CD4-positive, alpha-beta T cell treated with Interferon gamma for 1 hour (primary cell): ENCODE measurements at regions not wholly inside any gene's neighbourhood (a gene's known extent, or its start where the extent isn't known, plus 50 kb on each side); places are given as distances from the start of the nearest gene placed in this dataset.

Source experiments
- DNase-seq: peaks from one replicate; pipeline ENCODE4 v3.0.0-alpha.2; 2020

DNA sequence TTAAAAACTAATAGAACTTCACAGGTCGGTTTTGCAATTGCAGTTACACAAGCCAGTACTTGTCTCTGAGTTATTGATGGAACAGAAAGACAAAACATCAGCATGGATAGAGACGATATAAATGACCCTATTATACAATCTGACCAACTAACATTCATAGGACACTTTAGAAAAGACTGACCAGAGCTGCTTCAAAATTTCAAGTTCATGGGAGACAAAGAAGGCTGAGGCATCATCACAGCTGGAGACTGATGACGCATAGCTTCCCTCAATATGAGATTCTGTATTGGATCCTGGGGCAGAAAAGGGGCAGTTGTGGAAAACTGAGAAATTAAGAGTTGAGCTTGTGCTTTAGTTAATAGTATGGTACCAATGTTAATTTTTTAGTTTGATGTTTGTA is 174.0 kb downstream of the THBS2 start:
- DNase-seq: no peak

DNA sequence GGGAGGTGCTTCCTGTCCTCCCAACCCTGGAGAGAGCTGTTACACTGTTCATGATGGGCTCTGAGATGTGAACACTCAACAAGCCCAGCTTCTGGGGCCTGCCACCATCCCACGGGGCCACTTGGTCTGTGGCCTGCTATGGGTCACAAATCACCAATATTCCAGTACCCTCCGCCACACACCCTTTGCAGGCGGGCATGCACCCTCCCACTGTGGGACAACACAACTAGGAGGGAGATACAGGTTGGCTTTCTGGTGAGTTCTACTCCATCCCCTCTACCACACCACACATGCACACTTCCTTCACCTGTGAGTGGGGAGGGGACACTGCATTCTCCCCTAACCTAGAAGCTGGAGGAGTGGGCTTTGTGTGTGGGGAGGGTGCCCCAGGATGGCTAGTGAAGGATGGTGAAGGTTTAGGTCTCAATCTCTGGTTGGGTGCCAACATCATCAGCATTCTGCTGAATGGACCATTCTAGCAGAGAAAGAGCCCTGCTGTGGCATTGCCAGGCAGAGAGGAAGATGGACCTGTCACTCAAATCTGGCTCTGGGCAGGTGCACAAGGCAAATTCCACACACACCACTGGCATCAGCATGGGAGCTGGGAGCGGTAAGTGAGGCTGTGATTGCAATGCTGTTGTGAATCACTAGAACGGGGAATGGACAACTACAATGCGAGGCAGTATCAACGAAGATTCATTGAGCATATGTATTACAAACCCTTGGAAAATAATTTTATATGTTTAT is 175.1 kb downstream of the THBS2 start:
- no peak for DNase-seq

DNA sequence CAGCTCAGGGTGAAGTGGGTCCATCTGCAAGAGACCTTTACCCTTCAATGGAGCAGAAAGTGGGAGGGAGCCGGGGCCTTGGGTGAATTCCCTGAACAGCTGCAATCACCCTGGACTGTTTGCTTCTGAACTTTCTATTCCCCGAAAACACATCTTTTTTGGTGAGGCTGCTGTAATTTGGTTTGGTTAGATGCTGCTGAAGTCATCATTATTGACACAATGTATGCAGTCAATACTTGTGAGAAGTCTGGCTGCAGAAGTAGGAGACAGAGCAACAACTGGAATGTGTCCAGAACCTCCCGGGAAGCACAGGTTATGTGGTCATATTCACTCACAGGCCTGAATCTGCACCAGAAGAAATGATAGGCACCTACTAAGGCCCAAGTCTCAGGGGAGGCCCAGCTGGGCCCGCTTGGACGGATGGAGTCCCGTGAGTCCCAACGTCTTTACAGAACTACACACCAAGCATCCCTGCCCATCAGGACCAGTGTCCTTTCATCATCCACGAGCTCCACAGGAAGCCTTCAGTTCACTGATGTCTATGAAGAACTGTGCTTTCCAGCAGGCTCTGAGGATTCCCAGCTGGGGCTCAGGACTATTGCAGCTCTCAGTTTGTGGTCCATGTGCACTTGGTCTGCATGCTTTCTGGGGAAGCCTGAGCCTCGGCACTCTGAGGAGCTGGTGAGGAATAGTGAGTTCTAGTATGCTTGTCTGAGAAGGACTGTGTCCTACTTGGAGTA is 177.6 kb downstream of the THBS2 start:
- no peak for DNase-seq

DNA sequence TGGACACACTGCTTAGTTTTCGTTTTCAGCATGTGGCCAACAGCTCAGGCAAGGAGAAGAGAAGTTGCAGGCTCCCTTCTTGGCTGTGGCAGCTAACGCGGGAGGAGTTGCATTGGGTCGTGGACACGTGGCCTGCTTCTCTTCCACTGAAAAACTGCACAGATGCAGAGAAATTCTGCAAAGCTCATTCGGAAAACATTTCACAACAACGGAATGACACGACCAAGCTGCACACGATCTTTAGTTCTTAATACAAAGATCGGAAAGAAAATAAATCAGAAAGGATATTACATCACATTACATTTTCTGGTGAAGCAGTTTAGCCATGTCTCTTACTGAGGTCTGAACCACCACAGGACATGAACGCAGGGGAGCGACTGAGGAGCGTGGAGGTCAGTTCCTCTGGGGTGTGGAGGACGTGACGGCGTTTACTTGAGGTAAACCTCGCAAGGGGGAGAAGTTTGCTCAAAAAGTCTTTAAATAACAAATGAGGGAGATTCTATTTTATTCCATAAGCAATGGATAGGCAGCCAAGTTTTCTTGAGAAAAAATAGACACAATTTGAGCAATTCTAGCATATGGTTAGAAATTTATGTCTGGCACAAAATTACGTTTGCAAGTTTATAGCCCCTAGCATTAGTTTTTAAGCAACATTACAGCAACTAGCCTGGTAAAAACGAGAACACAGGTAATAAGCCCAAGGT is 178.3 kb downstream of the THBS2 start:
- no peak for DNase-seq

DNA sequence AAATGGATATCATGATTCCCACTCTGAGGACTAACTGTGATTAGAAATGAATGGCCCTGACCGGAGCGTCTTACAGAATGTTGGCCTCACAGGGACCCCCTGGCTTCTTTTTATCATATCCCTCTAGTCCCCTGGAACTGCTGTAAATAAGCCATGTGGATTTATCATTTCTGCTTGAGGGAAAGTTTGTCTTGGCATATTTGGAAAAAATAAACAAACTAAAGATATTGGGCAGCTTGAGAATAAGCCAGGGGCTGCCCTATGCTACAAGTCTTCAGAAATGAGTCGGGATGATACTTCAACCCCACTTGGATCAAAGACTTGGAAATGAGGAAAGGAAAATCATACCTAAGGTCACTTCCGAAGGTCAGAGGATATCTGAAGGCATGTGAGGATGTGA is 179.1 kb downstream of the THBS2 start:
- no peak for DNase-seq

DNA sequence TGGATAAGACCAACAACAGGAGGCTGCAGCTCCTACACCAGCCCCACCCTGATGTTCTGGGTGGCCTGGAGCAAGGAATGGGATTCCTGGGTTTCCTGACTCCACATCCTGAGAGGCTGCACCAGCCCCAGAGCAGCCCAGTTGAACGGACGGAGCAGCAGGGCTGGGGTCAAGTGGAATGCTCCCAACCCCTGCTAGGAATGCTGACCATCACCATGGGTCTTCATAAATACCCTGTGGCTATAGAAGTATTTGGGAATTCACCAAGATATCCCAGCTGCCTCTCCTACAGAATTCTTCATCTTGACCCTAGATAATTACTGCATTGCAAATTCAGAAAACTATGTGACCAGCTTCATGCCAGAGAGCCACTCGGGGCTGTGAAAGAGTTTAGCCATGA is 180.3 kb downstream of the THBS2 start:
- no peak for DNase-seq

DNA sequence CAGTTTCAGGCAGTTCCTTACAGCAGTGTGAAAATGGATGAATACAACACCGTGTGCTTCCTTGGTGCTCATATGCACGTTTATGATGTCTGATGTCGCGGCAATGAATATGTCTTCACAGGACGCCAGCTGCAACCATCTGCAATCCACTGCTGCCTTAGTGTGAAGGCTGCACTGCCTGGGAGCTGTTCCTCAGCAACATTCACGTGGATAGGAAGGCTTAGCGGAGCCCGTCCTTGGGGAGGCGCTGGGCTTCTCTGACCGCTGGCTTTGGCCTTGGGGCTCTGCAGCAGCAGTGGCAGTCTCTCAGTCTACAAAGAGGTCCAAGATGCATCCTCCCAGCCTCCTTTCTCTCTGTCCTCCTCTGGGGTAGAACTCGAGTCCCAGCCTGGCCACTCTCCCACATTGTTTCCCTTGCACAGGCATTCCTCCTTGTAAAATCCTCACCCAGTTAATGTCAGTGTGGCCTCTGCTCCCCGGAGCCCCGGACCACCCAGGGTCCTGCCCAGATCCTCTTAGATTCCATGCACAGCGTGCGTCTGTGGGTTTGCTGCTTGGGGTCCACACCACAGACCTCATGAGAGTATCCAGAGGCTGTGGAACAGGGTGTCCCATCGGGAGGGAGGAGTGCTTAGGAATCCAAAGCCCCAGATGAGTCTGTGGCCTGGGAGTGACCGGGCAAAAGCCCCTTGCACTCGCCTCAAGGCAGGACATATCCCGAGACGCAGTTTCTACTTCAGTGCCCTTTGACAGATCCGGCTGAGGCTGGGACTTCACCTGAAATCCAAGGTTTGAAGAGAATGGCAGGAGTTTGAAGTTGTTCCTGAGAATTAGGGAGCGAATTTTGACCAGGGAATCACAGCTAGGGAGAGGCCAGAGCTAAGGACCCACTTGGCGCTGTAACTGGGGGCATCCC is 181.3 kb downstream of the THBS2 start:
- no peak for DNase-seq

DNA sequence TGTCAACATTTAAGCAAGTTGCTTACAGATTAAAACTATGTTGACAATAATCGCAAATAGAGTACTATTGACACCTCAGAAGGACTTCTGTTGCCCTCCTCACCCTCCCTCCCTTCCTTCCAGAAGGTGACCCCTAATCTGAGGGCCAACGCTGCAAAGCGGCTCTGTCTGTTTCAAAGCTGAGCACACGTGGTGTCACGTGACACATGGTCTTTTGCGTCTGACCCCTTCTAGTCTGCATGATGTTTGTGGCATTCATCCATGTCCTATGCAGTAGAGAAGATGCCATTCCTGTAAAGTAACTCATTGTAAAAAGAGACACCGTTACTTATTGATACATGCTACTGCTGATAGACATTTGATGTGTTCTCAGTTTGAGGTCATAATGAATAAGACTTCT is 182.3 kb downstream of the THBS2 start:
- no peak for DNase-seq

DNA sequence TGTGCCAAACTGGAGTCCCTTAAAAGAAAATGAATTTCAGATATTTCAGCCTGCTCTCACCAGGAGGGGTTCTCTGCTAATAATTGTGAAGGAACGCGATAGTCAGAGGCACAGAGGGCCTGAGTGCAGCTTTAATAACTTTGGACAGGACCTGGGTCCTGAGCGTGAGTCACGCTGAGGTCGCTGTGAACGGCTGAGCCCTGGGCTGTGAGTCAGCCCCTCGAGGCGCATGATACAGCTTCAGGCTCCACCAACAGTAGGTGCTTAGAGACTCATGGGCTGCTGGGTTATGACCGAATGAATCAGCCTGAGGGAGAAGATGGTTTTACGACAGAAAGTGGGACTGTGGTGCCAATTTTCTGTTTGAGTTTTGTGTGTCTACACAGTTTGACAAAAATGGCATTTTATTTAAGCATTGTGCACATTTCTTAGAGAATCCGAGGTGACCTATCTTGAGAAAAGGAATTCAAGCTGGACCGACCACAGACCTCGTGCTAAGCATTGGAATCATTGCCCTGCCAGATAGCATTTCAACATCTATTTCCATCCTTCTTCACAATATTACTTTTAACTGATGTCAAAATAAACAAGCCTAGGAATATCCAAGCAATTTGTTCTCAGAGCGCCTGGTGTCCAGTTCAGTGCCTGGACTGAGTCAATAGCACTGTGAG is 183.0 kb downstream of the THBS2 start:
- no peak for DNase-seq

DNA sequence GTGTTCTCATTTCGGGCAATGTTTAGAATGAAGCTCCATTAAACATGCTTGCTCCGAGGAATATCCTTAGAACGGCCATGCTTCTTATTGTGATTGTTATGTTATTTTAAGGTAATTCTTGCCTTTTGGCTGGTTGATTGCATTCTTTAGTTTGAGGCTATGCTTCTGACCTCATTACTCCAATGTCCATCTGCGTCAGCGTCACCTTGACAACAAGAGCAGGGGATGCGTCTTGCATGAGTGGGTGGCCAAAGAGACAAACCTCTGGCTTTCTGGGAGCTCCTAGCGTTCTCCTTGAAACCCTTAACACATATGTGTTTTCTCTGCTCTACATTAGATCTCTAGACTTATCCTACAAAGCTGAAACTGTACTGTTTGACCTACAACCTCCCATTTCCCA is 184.3 kb downstream of the THBS2 start:
- DNase-seq: no peak

DNA sequence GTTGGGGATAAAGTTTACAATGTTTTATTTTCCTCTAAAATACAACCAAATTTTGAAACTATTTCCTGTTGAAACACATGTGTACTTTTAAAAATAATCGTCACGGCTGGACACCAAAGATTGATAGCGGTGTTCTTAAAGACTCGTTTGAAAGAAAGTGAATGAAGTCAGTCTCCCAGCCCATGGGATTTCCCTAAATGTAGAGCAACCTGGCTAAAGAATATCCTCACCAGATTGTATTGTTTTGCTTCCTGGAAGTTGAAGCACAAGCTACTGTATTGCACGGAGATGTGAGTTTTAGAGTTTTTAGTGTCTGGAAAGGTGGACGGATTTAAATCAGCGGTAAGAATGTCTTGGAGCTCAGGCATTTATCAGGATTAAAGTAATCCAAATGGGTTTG is 189.5 kb downstream of the THBS2 start:
- DNase-seq: no peak

DNA sequence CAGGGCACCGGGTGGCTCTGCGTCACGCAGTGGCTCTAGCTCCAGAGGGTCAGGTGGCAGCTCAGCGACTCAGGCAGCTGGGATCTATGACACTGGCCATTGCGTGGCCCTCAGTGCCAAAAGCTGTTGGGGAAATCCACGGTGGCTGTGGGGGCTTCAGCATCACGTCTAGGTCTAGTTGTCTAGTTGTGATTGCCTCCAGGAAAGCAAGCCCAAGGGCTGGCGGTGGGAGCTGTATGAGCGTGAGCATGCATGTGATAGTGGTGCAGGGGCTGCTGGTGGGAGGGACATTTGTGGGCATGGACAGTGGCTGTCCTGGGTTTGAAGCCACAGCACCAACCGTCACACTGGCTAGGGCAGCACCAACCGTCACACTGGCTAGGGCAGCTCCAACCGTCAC is 191.4 kb downstream of the THBS2 start:
- DNase-seq: no peak

DNA sequence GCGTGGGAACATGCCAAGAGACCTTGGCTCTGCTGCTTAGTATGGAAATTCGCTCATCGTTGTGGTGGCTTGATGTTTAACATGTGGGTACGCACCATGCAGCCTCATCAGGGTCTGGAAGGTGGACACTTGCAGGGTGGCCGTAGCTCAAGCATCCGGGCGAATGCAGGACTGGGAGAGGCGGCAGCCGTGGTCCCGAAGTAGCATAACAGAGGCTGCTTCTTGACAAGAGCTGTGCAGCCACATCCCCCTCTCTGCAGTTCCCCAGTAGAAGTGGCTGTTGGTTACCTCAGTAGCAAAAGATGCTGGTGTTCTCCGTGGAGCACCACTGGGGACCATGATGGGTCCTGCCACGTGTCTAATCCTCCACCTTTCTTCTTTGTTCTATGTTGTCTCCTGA is 195.0 kb downstream of the THBS2 start:
- DNase-seq: no peak

DNA sequence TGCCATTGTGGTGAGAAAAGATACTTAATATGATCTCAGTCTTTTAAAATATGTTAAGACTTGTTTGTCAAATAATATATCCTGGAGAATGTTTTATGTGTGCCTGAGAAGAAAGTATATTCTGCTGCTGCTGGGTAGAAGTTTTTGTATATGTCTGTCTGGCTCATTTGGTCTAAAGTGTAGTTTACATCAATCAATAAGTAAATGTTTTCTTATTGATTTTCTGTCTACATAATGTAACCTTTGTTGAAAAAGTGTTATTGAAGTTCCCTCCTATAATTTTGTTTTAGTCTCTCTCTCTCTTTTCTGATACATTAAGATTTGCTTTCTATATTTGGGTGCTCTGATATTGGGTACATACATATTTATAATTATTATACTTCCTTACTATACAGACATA is 201.2 kb downstream of the THBS2 start:
- DNase-seq: no peak

DNA sequence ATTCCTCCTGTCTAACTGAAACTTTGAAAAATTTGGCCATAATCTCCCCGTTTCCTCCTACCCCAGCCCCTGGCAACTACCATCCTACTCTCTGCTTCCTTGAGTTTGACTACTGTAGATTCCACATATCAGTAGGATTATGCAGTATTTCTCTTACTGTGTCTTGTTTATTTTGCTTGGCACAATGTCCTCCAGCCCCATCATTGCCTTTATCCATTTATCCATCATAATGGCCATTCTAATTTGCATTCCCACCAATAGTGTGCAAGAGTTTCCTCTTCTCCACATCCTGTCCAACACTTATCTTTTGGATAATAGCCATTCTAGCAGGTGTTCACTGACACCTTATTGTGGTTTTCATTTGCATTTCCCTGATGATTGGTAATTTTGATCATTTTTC is 202.3 kb downstream of the THBS2 start:
- no peak for DNase-seq

DNA sequence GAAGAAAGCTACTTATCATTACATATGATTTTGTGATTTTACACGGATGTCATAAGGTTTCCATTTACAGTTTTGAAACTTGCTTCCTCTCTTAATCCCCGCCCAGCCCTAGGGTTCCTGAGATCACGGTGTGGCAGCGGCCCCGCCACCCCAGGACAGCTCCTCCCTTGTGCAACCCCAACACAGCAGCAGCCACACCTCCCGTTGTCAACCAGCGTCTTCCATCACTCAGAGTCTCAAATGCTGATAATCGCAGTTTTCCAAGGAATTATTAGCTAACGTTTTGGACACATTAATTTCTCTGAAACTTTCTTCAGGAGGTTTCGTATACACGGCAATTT is 204.8 kb downstream of the THBS2 start:
- no peak for DNase-seq

DNA sequence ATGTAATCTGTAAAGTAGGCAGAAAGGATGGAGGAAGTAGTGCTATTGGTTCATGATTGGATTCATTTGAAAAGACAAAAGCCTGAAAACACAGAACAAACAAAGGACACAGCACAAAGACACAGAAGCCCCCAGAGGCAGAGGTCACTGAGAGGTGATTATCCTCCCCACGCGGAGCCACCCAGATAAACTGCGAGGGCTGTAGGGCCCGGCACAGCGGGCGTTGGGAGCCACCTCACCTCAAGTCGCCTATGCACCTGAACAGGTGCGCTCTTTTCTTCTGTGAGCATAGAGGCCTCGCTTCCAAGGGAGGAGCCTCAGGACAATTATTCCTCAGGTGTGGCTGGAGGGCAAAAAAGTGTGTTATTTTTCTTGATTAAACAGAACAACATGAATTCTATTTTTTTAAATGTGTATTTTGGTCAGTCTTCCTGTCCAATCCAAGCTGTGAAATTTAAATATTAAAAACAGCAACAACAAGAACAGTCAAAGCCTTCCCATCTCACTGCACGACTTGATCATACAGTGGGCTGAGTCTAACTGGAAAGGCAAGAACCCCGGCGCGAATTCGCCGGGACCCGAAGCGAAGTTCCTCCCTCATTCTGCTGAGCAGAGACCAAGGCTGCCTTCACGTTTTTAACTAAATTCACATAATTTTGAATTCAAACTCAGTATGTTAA is 205.3 kb downstream of the THBS2 start:
- DNase-seq: no peak

DNA sequence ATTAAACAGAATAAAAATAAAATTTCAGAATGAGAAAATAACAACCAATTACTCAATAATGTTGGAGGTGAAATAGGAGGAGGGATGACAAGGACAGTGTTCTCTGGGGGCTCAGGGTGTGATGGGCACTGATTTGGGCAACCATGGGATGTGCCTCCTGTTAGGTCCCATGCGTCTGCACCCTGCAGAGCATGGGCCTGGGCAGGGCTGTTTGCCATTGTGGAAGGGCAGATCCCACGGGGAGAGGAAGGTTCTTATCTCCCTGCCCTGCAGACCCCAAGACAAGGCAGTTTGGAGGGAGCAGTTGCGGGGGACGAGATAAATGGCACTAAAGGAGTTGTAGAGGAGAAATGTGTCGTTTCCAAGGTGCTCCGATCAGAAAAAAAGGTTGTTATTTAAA is 206.3 kb downstream of the THBS2 start:
- DNase-seq: no peak

DNA sequence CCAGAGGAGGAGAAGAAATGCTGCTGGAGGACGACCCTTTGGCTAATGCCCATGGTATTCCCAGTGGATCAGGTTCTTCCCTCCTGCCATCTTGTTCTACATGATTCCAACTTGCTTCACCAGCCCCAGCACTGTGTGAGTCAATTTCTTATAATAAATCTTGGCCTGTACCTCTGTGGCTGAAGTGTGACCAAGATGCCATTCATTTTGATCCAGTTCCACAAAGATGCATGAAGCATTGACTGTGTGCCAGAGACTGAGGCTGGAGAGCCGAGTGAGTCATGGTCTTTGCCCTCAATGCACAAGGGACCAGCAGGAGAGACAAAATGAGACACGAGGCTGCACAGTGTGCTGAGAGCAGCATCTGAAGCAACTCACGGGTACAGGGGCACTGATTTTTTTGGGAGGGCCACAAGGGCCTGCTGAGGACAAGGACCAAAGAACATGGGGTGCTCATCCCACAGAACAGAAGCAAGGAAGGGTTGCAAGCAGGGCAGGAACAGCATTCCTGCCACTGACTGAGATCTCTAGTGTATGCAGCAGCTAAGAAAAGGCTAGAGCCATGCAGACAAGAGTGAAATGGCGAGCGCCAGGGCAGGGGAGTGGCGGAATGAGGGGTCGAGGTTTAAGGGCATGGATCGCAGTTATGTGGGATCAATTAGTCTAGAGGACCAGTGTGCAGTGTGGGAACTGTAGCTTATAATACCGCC is 207.0 kb downstream of the THBS2 start:
- DNase-seq: no peak

DNA sequence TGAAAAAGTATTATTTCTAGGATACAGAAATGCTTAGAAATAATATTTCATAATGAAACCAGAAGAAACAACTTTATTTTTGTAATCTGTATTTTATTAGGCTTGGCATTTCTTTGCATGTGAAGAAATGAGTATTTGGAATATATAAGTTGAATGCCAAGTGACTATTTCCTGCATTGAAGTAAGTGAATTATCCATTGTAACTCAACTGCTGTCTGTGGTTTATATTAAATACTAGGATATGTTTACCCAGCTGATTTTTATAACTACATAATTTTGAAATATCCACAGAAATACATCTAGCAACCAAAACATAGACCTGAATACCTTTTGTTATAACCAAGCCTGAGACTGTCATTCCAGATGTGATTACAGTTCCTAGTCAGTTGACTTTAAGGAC is 207.6 kb downstream of the THBS2 start:
- no peak for DNase-seq

DNA sequence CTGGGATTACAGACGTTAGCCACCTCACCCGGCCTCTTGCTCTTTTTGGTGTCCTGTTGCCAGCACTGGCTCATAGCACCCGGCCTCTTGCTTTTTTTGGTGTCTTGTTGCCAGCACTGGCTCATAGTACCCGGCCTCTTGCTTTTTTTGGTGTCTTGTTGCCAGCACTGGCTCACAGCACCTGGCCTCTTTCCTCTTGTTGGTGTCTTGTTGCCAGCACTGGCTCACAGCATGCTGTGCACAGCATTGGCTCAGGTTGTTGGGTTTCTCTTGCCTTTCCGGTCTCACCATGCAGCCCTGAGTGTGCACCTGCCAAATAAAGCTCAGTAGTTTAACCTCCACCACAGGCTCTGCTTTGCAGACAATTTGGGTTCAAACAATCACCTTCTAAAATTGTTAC is 208.2 kb downstream of the THBS2 start:
- DNase-seq: no peak
